NT2/D1 (cell line): ENCODE measurements at regions not wholly inside any gene's neighbourhood (a gene's known extent, or its start where the extent isn't known, plus 50 kb on each side); places are given as distances from the start of the nearest gene placed in this dataset.
"Not testable (repeated sequence)": the region's sequence is repeated elsewhere in the genome, so short reads cannot be mapped to it uniquely, and the experiment has no call there.

Experiments
- DNase-seq: peaks from one replicate; pipeline ENCODE4 v3.0.0-alpha.2; 2011; ENCODE audit warnings: low read depth, low spot score
- H3K27me3 ChIP-seq: 2 replicates; pipeline ENCODE4 v1.6.0; 2011; ENCODE audit warnings: mild to moderate bottlenecking; ENCODE audit not compliant: insufficient read length, insufficient read depth
- H3K36me3 ChIP-seq: 2 replicates; pipeline ENCODE4 v1.6.1; 2011; ENCODE audit warnings: mild to moderate bottlenecking, low read length, mixed read lengths; ENCODE audit not compliant: insufficient read depth, insufficient read length
- H3K4me1 ChIP-seq: 2 replicates; pipeline ENCODE4 v1.5.1; 2011; ENCODE audit not compliant: insufficient read depth, insufficient read length
- H3K4me3 ChIP-seq: 2 replicates; pipeline ENCODE4 v1.5.1; 2011; ENCODE audit warnings: low read depth; ENCODE audit not compliant: insufficient read length
- H3K9ac ChIP-seq: 2 replicates; pipeline ENCODE4 v1.6.0; 2011; ENCODE audit warnings: low read depth; ENCODE audit not compliant: insufficient read length
- H3K9me3 ChIP-seq: 2 replicates; pipeline ENCODE4 v1.5.1; 2011; ENCODE audit warnings: mild to moderate bottlenecking, low read length; ENCODE audit not compliant: insufficient read depth
- SUZ12 ChIP-seq: IDR thresholded peaks from 2 replicates; pipeline ENCODE4 v1.6.1; 2011; ENCODE audit not compliant: insufficient read length, insufficient read depth; ENCODE audit errors: extremely low read depth
- YY1 ChIP-seq: IDR thresholded peaks from 2 replicates; pipeline ENCODE4 v1.6.1; 2011; ENCODE audit not compliant: insufficient read length, insufficient read depth
- ZNF274 ChIP-seq: IDR thresholded peaks from 2 replicates; pipeline ENCODE4 v1.6.1; 2011; ENCODE audit warnings: mild to moderate bottlenecking, low read depth, low read length

- TF ChIP-seq ZNF274 (no peak), SUZ12 (no peak), YY1 (no peak)
- Histone ChIP-seq H3K4me3 (no peak overlapping the region), H3K4me1 (no peaks in the 10 kb centered on the region), H3K9me3 (no peaks in the 10 kb centered on the region), H3K9ac (no peak overlapping the region), H3K27me3 (no peaks in the 10 kb centered on the region), H3K36me3 (no peaks in the 10 kb centered on the region)
- DNase-seq, result no peak
Observed at GRCh38 chr13:52922961-52923360, 74.5 kb upstream of the PCDH8 start.

- H3K4me3 ChIP-seq, result no peak overlapping the region
- H3K9ac ChIP-seq, result no peak overlapping the region
- TF ChIP-seq ZNF274 (no peak), YY1 (no peak), SUZ12 (no peak)
- no peaks in the 10 kb centered on the region for H3K27me3 ChIP-seq
- H3K9me3 ChIP-seq, result no peaks in the 10 kb centered on the region
- H3K4me1 ChIP-seq, result no peaks in the 10 kb centered on the region
- no peak for DNase-seq
- H3K36me3 ChIP-seq, result no peaks in the 10 kb centered on the region
Observed at GRCh38 chr13:52921194-52921593, 72.8 kb upstream of the PCDH8 start.

- no peak overlapping the region for H3K9ac ChIP-seq
- H3K9me3 ChIP-seq, result no peaks in the 10 kb centered on the region
- no peak for DNase-seq
- no peaks in the 10 kb centered on the region for H3K36me3 ChIP-seq
- TF ChIP-seq YY1, result no peak
- TF ChIP-seq SUZ12, result no peak
- no peak for TF ChIP-seq ZNF274
- H3K27me3 ChIP-seq, result no peaks in the 10 kb centered on the region
- no peaks in the 10 kb centered on the region for H3K4me1 ChIP-seq
- no peak overlapping the region for H3K4me3 ChIP-seq
Observed at GRCh38 chr13:52916486-52916990, 68.1 kb upstream of the PCDH8 start.

- Histone ChIP-seq H3K4me1 (no peaks in the 10 kb centered on the region), H3K9ac (no peak overlapping the region), H3K9me3 (no peaks in the 10 kb centered on the region), H3K36me3 (no peaks in the 10 kb centered on the region), H3K4me3 (no peak overlapping the region), H3K27me3 (no peaks in the 10 kb centered on the region)
- TF ChIP-seq SUZ12, result no peak
- DNase-seq, result no peak
Observed at GRCh38 chr13:52911340-52911739, 62.9 kb upstream of the PCDH8 start.

GRCh38 chr13:52910318-52910717 lies 61.9 kb upstream of the PCDH8 start:
- H3K36me3 ChIP-seq, H3K9me3 ChIP-seq, DNase-seq, H3K4me1 ChIP-seq, H3K9ac ChIP-seq, H3K4me3 ChIP-seq, H3K27me3 ChIP-seq: not testable (repeated sequence)

GRCh38 chr13:52906122-52906903 lies 57.9 kb upstream of the PCDH8 start:
- Histone ChIP-seq H3K4me3 (no peak overlapping the region), H3K27me3 (no peaks in the 10 kb centered on the region), H3K9me3 (no peaks in the 10 kb centered on the region), H3K36me3 (no peaks in the 10 kb centered on the region), H3K9ac (no peak overlapping the region), H3K4me1 (no peaks in the 10 kb centered on the region)
- peak; percentile 6 for DNase-seq
- TF ChIP-seq ZNF274 (no peak), YY1 (no peak)

GRCh38 chr13:52905701-52906100 lies 57.3 kb upstream of the PCDH8 start:
- no peaks in the 10 kb centered on the region for H3K4me1 ChIP-seq

More at GRCh38 chr13:52905701-52906100, 57.3 kb upstream of the PCDH8 start:
- Histone ChIP-seq H3K9me3 (no peaks in the 10 kb centered on the region), H3K27me3 (no peaks in the 10 kb centered on the region), H3K9ac (no peak overlapping the region), H3K4me3 (no peak overlapping the region), H3K36me3 (no peaks in the 10 kb centered on the region)
- TF ChIP-seq SUZ12, result no peak
- no peak for TF ChIP-seq ZNF274
- TF ChIP-seq YY1, result no peak
- DNase-seq, result no peak
